Thyroid gland (tissue), 4 donors: ENCODE measurements at regions not wholly inside any gene's neighbourhood (a gene's known extent, or its start where the extent isn't known, plus 50 kb on each side); places are given as distances from the start of the nearest gene placed in this dataset.

Experiments used
- CTCF ChIP-seq, 6 experiments: fragments of 200-600 bp in 3 of 6; fragments of 450-650 bp in 3 of 6; sonication (generic) in 3 of 6; IDR thresholded peaks; one replicate each; pipeline ENCODE4 v1.5.1; 2016 to 2019; ENCODE audit warnings: antibody characterized with exemption in 6 of 6, mild to moderate bottlenecking in 2 of 6, inconsistent platforms in 1 of 6, moderate library complexity in 1 of 6
- POLR2A ChIP-seq, 2 donors: fragments of 450-650 bp; IDR thresholded peaks; one replicate each; pipeline ENCODE4 v1.6.1; 2017; ENCODE audit warnings: antibody characterized with exemption in 2 of 2, mild to moderate bottlenecking in 2 of 2, moderate library complexity in 1 of 2

- TF ChIP-seq CTCF (IDR thresholded peaks at IDR 0.05) (no peak), POLR2A (IDR thresholded peaks at IDR 0.05) (no peak)
Observed at GRCh38 chr2:34414856-34415255, 815.8 kb upstream of the FAM98A start.
